ENCODE measurements at regions not wholly inside any gene's neighbourhood (a gene's known extent, or its start where the extent isn't known, plus 50 kb on each side); places are given as distances from the start of the nearest gene placed in this dataset.

GRCh38 chr7:374706-375311, 84.8 kb downstream of the FOXL3 start:
- TF ChIP-seq CTCF (IDR thresholded peaks at IDR 0.05 in 8 of 11, conservative IDR thresholded peaks at IDR 0.05 in 3 of 11), result no peak
- no peak for TF ChIP-seq POLR2AphosphoS5 (IDR thresholded peaks at IDR 0.05)
